ENCODE measurements at regions not wholly inside any gene's neighbourhood (a gene's known extent, or its start where the extent isn't known, plus 50 kb on each side); places are given as distances from the start of the nearest gene placed in this dataset.

- Histone ChIP-seq H3K4me3 (no peak overlapping the region), H3K36me3 (no peaks in the 10 kb centered on the region), H3K27ac (no peak overlapping the region), H3K4me1 (no peaks in the 10 kb centered on the region), H3K27me3 (no peaks in the 10 kb centered on the region), H3K9me3 (peaks cover 0 to 36% (median 24%) of the 10 kb centered on the region in 11 donors)
- no peak for TF ChIP-seq CTCF (IDR thresholded peaks at IDR 0.05)
- DNase-seq (no peak), ATAC-seq (no peak)
- intact Hi-C loops (cut with DNase I): loop anchor here in 1 of 10 donors (10.0 kb wide), 1 partner anchor 61 kb away; no protein-coding TSS in a partner anchor
Observed at GRCh38 chr7:45993621-45994020, 72.5 kb upstream of the IGFBP3 start.

GRCh38 chr7:45992826-45993225, 71.8 kb upstream of the IGFBP3 start:
- ATAC-seq (no peak), DNase-seq (no peak)
- Histone ChIP-seq H3K4me1 (no peaks in the 10 kb centered on the region), H3K4me3 (no peak overlapping the region), H3K9me3 (peaks cover 0 to 34% (median 24%) of the 10 kb centered on the region in 11 donors), H3K27ac (no peak overlapping the region), H3K27me3 (no peaks in the 10 kb centered on the region), H3K36me3 (no peaks in the 10 kb centered on the region)
- WGBS, 2 donors: 65 to 67% methylated on average over 4 of the region's 4 CpGs
- TF ChIP-seq CTCF (IDR thresholded peaks at IDR 0.05): no peak
- intact Hi-C loops (cut with DNase I): loop anchor here in 1 of 10 donors (10.0 kb wide), 1 partner anchor 62 kb away; no protein-coding TSS in a partner anchor

- Histone ChIP-seq H3K27me3 (no peaks in the 10 kb centered on the region), H3K27ac (no peak overlapping the region), H3K4me3 (no peak overlapping the region), H3K9me3 (peaks cover 0 to 9% (median 5%) of the 10 kb centered on the region in 11 donors), H3K4me1 (no peaks in the 10 kb centered on the region), H3K36me3 (no peaks in the 10 kb centered on the region)
- no peak for TF ChIP-seq CTCF (IDR thresholded peaks at IDR 0.05)
- intact Hi-C loops (cut with DNase I): loop anchor here in 1 of 10 donors (10.0 kb wide), 1 partner anchor 65 kb away; no protein-coding TSS in a partner anchor
- ATAC-seq (no peak), DNase-seq (no peak)
- WGBS, 2 donors: 60 to 72% methylated on average over 3 of the region's 3 CpGs
Observed at GRCh38 chr7:45990276-45990675, 69.2 kb upstream of the IGFBP3 start.

GRCh38 chr7:45988405-45989057, 67.5 kb upstream of the IGFBP3 start:
- Histone ChIP-seq H3K9me3 (no peaks in the 10 kb centered on the region), H3K36me3 (no peaks in the 10 kb centered on the region), H3K27me3 (no peaks in the 10 kb centered on the region), H3K4me3 (no peak overlapping the region), H3K27ac (no peak overlapping the region), H3K4me1 (peaks cover 0 to 14% (median 0%) of the 10 kb centered on the region in 9 donors)
- DNase-seq (no peak), ATAC-seq (no peak)
- WGBS, 2 donors: 81 to 84% methylated on average over 9 of the region's 9 CpGs
- intact Hi-C loops (cut with DNase I): no loop called here
- TF ChIP-seq CTCF (IDR thresholded peaks at IDR 0.05): no peak
